Nephron (organoid): ENCODE measurements at regions not wholly inside any gene's neighbourhood (a gene's known extent, or its start where the extent isn't known, plus 50 kb on each side); places are given as distances from the start of the nearest gene placed in this dataset.

Experiments used
- H3K27ac Mint-ChIP-seq, 3 experiments: 2 replicates each; pipeline ENCODE4 v1.8.0; 2020; ENCODE audit warnings: mixed read lengths in 3 of 3, mild to moderate bottlenecking in 2 of 3, moderate library complexity in 1 of 3
- H3K27me3 Mint-ChIP-seq: 2 replicates; pipeline ENCODE4 v1.8.0; 2021; ENCODE audit warnings: low read depth, mild to moderate bottlenecking, moderate library complexity, mixed read lengths
- H3K36me3 Mint-ChIP-seq: 2 replicates; pipeline ENCODE4 v1.8.0; 2020; ENCODE audit warnings: low read depth, mixed read lengths
- H3K4me1 Mint-ChIP-seq: 2 replicates; pipeline ENCODE4 v1.8.0; 2020; ENCODE audit warnings: mixed read lengths
- H3K4me3 Mint-ChIP-seq, 3 experiments: 2 replicates each; pipeline ENCODE4 v1.8.0; 2020; ENCODE audit warnings: mild to moderate bottlenecking in 3 of 3, mixed read lengths in 3 of 3, moderate library complexity in 2 of 3
- H3K9me3 Mint-ChIP-seq: 2 replicates; pipeline ENCODE4 v1.8.0; 2020; ENCODE audit warnings: mixed read lengths
- TF ChIP-seq, protein P1 (sequence below), 3 experiments: fragments of 200-600 bp; sonication (generic); IDR thresholded peaks; one replicate each; pipeline ENCODE4 v1.5.0; 2021; ENCODE audit warnings: antibody characterized with exemption in 3 of 3; ENCODE audit not compliant: unreplicated experiment in 3 of 3

DNA sequence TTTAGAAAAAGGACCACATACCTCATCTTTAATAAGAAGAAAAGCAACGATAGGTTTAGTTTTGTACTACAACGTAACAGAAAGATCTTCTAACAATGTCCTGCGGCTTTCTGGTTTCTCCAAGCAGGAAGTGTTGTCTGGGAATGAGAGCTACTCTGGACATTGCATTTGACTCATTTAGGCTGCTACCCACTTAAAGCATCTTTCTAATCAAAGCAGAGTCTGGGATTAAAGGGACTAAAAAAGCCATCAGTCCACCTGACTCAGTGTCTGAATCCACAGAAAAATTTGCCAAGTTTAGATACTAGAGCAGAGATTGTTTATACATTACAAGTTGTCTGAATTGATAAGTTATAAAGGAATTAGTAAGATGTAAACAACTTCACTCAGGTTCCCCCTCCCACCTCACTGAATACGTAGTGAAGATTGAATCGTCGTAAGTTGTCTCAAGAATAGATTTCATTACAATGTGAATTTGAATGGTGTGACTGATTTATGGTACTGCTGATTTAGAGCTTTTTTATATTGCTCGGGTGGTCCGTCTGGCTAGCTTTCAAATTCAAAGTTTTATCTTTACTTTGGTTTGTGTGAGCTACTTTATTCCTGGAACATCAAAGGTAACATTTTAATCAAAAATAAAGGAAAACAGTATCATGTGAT is 70.2 kb upstream of the SMIM21 start:
- Mint-ChIP-seq H3K4me3 (no peak overlapping the region), H3K27ac (no peak overlapping the region), H3K27me3 (no peaks in the 10 kb centered on the region), H3K36me3 (no peaks in the 10 kb centered on the region), H3K9me3 (no peaks in the 10 kb centered on the region), H3K4me1 (peaks cover 6% of the 10 kb centered on the region)
- TF ChIP-seq, protein P1, sequence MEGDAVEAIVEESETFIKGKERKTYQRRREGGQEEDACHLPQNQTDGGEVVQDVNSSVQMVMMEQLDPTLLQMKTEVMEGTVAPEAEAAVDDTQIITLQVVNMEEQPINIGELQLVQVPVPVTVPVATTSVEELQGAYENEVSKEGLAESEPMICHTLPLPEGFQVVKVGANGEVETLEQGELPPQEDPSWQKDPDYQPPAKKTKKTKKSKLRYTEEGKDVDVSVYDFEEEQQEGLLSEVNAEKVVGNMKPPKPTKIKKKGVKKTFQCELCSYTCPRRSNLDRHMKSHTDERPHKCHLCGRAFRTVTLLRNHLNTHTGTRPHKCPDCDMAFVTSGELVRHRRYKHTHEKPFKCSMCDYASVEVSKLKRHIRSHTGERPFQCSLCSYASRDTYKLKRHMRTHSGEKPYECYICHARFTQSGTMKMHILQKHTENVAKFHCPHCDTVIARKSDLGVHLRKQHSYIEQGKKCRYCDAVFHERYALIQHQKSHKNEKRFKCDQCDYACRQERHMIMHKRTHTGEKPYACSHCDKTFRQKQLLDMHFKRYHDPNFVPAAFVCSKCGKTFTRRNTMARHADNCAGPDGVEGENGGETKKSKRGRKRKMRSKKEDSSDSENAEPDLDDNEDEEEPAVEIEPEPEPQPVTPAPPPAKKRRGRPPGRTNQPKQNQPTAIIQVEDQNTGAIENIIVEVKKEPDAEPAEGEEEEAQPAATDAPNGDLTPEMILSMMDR (IDR thresholded peaks at IDR 0.05; ENCODE audit: unreplicated experiment in 3 of 3), result no peak

GRCh38 chr18:75496151-75496550 is 68.6 kb upstream of the SMIM21 start:
- H3K27ac Mint-ChIP-seq, result no peak overlapping the region
- no peaks in the 10 kb centered on the region for H3K27me3 Mint-ChIP-seq
- H3K4me3 Mint-ChIP-seq, result no peak overlapping the region
- H3K4me1 Mint-ChIP-seq, result peaks cover 15% of the 10 kb centered on the region
- H3K9me3 Mint-ChIP-seq, result no peaks in the 10 kb centered on the region
- TF ChIP-seq, protein P1 (IDR thresholded peaks at IDR 0.05; ENCODE audit: unreplicated experiment in 3 of 3), result no peak
- no peaks in the 10 kb centered on the region for H3K36me3 Mint-ChIP-seq

DNA sequence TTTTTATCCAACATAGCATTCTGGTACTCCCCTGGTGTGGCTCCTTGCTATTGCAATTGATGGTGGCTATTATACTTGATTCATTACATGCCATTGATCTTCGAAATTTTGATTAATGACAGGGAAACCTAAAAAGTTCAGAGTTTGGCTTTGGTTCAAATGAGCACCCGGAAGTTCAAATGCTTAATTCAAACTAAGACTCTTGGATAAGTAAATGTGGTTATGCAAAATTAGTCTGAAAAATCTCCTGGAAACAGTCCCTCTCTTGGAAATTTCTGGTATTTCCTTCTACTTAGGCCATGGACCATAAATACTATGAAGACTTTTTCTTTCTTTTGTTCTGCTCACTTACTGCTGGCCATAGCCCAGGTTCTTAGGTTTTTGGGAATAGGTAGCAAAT is 65.3 kb upstream of the SMIM21 start:
- Mint-ChIP-seq H3K27me3 (no peaks in the 10 kb centered on the region), H3K9me3 (no peaks in the 10 kb centered on the region), H3K4me3 (no peak overlapping the region), H3K27ac (peak overlapping the region in 2 of 3 experiments; percentile 27 to 78), H3K4me1 (peaks cover 20% of the 10 kb centered on the region), H3K36me3 (no peaks in the 10 kb centered on the region)
- TF ChIP-seq, protein P1 (IDR thresholded peaks at IDR 0.05; ENCODE audit: unreplicated experiment in 3 of 3), result no peak

DNA sequence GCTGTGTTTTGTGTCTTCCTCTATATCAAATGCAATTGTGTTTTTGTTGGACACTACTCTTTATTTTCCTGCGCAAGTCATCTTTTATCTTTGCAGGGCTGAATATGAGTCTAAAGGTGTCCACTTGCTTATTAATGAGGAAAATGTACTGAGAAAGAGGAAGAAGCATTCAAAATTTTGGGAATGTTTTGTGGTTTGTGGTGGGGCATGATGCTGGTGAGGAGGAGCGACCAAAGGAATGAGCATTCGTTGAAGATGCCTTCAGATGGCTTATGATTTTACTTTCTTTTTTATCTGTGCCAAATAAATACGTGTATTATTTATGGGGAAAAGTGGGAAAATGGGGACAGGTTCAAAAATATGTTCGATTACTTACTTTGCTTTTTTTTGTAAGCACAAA is 63.9 kb upstream of the SMIM21 start:
- TF ChIP-seq, protein P1 (IDR thresholded peaks at IDR 0.05; ENCODE audit: unreplicated experiment in 3 of 3), result no peak
- Mint-ChIP-seq H3K36me3 (no peaks in the 10 kb centered on the region), H3K27ac (peak overlapping the region in 1 of 3 experiments; percentile 7), H3K27me3 (no peaks in the 10 kb centered on the region), H3K9me3 (peaks cover under 1% of the 10 kb centered on the region), H3K4me3 (no peak overlapping the region), H3K4me1 (peaks cover 20% of the 10 kb centered on the region)

DNA sequence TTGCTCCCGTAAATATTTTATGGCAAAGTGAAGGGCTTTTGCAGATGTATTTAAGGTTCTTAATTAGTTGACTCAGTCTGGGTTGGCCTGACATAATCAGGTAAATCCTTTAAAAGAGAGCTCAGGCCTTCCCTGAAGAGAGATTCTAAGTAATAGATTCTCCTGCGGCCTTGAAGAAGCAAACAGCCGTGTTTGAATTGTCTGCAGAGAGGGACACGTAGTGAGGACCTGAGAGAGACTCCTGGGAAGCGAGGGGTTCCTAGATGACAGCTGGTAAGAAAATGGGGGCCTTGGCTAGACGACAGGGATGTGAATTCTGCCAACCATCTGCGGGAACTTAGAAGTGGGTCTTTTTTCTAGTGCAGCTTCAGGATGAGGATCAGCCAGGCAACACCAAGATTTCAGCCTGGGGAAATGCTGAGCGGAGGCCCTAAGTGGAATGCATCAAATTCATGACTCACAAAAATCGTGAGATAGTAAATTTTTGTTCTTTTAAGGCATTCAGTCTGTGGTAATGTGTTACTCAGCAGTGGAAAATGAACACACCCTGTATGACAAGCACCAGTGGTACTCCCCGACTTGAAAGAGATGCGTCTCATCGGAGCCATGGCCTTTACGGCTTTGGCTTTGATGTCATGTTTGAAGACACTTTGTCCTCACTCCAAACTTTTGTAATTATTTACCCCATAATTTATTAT is 62.1 kb upstream of the SMIM21 start:
- no peak overlapping the region for H3K4me3 Mint-ChIP-seq
- H3K9me3 Mint-ChIP-seq, result peaks cover 11% of the 10 kb centered on the region
- no peaks in the 10 kb centered on the region for H3K36me3 Mint-ChIP-seq
- no peaks in the 10 kb centered on the region for H3K27me3 Mint-ChIP-seq
- H3K27ac Mint-ChIP-seq, result peak overlapping the region in 1 of 3 experiments; percentile 58
- TF ChIP-seq, protein P1 (IDR thresholded peaks at IDR 0.05; ENCODE audit: unreplicated experiment in 3 of 3), result no peak
- H3K4me1 Mint-ChIP-seq, result peaks cover 20% of the 10 kb centered on the region

GRCh38 chr18:75483662-75484061 is 56.2 kb upstream of the SMIM21 start:
- H3K4me3 Mint-ChIP-seq, result no peak overlapping the region
- H3K27ac Mint-ChIP-seq, result no peak overlapping the region
- peaks cover 6% of the 10 kb centered on the region for H3K4me1 Mint-ChIP-seq
- TF ChIP-seq, protein P1 (IDR thresholded peaks at IDR 0.05; ENCODE audit: unreplicated experiment in 3 of 3), result no peak
- peaks cover 17% of the 10 kb centered on the region for H3K36me3 Mint-ChIP-seq
- H3K9me3 Mint-ChIP-seq, result peaks cover 45% of the 10 kb centered on the region
- H3K27me3 Mint-ChIP-seq, result no peaks in the 10 kb centered on the region
